CD4-positive, alpha-beta T cell (primary cell): ENCODE measurements at regions not wholly inside any gene's neighbourhood (a gene's known extent, or its start where the extent isn't known, plus 50 kb on each side); places are given as distances from the start of the nearest gene placed in this dataset.

Source experiments
- ATAC-seq: fragments of 200-7000 bp; cut with Tn5 transposase; one replicate; pipeline ENCODE4 v1.10.0; 2022; ENCODE audit warnings: mild to moderate bottlenecking; ENCODE audit not compliant: poor library complexity
- CTCF ChIA-PET: fragments of 350-600 bp; sonication (Branson Sonifier 250); formaldehyde crosslinking; loops from one replicate; lab custom pipeline; 2021; ENCODE audit warnings: antibody characterized with exemption, inconsistent platforms; lab: Charles Lee
- POLR2A ChIA-PET: fragments of 350-600 bp; sonication (Branson Sonifier 250); formaldehyde crosslinking; loops from one replicate; lab custom pipeline; 2021; ENCODE audit warnings: antibody characterized with exemption, inconsistent platforms; lab: Charles Lee
- DNase-seq, 14 experiments: peaks; one replicate each; pipeline ENCODE4 v3.0.0-alpha.2; 2013 to 2020; ENCODE audit warnings: mixed read lengths in 2 of 14
- H3K27ac ChIP-seq, 2 donors: one replicate each; pipeline versions ENCODE4 v1.5.1 to v1.7.0; 2013; ENCODE audit warnings: low read length in 2 of 2, low read depth in 1 of 2, mild to moderate bottlenecking in 1 of 2
- H3K27me3 ChIP-seq, 2 experiments: 1 replicate in 1 of 2; 2 replicates in 1 of 2; pipeline versions ENCODE4 v1.6.1 to v1.7.0; 2013; ENCODE audit warnings: low read length in 2 of 2, control low read depth in 1 of 2, mild to moderate bottlenecking in 1 of 2, moderate library complexity in 1 of 2; ENCODE audit not compliant: insufficient read depth in 2 of 2, control insufficient read depth in 1 of 2
- H3K36me3 ChIP-seq: one replicate; pipeline ENCODE4 v1.6.1; 2013; ENCODE audit warnings: low read length, control low read depth; ENCODE audit not compliant: insufficient read depth
- H3K4me1 ChIP-seq: one replicate; pipeline ENCODE4 v1.6.1; 2013; ENCODE audit warnings: low read length, control low read depth; ENCODE audit not compliant: insufficient read depth
- H3K4me3 ChIP-seq: one replicate; pipeline ENCODE4 v1.5.1; 2013; ENCODE audit warnings: mild to moderate bottlenecking, low read length, moderate library complexity
- H3K9me3 ChIP-seq, 2 experiments: 1 replicate in 1 of 2; 2 replicates in 1 of 2; pipeline versions ENCODE4 v1.6.1 to v1.7.0; 2013; ENCODE audit warnings: low read length in 2 of 2, mild to moderate bottlenecking in 2 of 2, control low read depth in 1 of 2, moderate library complexity in 1 of 2; ENCODE audit not compliant: control insufficient read depth in 1 of 2, insufficient read depth in 1 of 2
- H3K27ac Mint-ChIP-seq: one replicate; pipeline ENCODE4 v1.8.0; 2020; ENCODE audit warnings: mixed read lengths
- H3K27me3 Mint-ChIP-seq: one replicate; pipeline ENCODE4 v1.8.0; 2021; ENCODE audit warnings: mixed read lengths
- H3K36me3 Mint-ChIP-seq: one replicate; pipeline ENCODE4 v1.8.0; 2021; ENCODE audit warnings: low read depth, mixed read lengths
- H3K4me1 Mint-ChIP-seq: one replicate; pipeline ENCODE4 v1.8.0; 2021; ENCODE audit warnings: low read depth, mixed read lengths
- H3K4me3 Mint-ChIP-seq: one replicate; pipeline ENCODE4 v1.8.0; 2020; ENCODE audit warnings: mild to moderate bottlenecking, mixed read lengths
- H3K9me3 Mint-ChIP-seq: one replicate; pipeline ENCODE4 v1.8.0; 2020; ENCODE audit warnings: mixed read lengths
- intact Hi-C, 2 experiments: fragments of 100-400 bp; cut with DNase I in 1 of 2; cut with micrococcal nuclease in 1 of 2; formaldehyde crosslinking; loops; one replicate each; pipeline versions ENCODE4 v1.15.1 to v1.9.0; 2023 to 2025; cut with DNase I, micrococcal nuclease
- TF ChIP-seq, protein P1 (sequence below): fragments of 200-600 bp; IDR thresholded peaks from one replicate; pipeline ENCODE4 v1.8.0; 2022; ENCODE audit warnings: antibody characterized with exemption, mild to moderate bottlenecking

DNA sequence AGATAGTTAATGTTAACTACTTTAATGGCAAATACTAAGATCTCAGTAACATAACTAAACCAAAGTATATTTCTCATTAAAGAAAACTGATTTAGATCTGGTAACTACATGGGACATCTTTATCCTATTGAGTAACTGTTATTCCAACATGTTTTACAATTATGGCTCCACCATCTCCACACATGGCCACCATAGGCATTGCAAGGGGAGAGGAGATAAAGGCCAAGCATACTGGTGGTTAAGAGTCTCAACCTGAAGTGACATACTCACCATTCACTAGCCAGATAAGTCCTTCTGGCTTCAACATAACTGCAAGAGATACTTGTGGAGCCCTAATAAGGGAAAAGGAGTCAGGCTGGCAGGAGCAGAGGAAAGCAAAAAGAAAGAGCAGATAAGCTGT lies 1586.4 kb upstream of the SPRY2 start:
- DNase-seq = no peak

DNA sequence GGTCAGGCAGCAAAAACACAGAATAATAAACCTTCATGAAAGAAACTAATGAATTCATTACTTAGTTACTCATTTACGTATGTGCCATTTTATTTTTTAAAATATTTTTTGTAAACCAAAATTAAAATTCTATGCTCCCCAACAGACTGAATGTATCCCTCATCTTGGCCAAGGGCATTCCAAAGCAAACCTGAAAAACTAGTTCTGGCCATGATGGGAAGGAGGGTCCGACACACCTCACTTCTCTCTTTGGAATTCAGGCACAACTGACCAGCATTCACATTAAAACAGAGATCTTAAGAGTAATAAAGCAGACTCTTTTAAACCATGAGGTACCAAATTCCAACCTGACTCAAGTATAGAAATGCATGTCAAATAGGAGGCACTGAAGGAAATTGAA lies 1576.9 kb upstream of the SPRY2 start:
- no peaks in the 10 kb centered on the region for H3K36me3 ChIP-seq
- H3K4me3 ChIP-seq = no peak overlapping the region
- H3K9me3 ChIP-seq = peaks cover 0 to 5% of the 10 kb centered on the region in 2 experiments
- H3K27ac ChIP-seq = no peak overlapping the region
- ChIA-PET CTCF (no interaction called here), POLR2A (no interaction called here)
- H3K27me3 ChIP-seq = no peaks in the 10 kb centered on the region
- TF ChIP-seq, protein P1, sequence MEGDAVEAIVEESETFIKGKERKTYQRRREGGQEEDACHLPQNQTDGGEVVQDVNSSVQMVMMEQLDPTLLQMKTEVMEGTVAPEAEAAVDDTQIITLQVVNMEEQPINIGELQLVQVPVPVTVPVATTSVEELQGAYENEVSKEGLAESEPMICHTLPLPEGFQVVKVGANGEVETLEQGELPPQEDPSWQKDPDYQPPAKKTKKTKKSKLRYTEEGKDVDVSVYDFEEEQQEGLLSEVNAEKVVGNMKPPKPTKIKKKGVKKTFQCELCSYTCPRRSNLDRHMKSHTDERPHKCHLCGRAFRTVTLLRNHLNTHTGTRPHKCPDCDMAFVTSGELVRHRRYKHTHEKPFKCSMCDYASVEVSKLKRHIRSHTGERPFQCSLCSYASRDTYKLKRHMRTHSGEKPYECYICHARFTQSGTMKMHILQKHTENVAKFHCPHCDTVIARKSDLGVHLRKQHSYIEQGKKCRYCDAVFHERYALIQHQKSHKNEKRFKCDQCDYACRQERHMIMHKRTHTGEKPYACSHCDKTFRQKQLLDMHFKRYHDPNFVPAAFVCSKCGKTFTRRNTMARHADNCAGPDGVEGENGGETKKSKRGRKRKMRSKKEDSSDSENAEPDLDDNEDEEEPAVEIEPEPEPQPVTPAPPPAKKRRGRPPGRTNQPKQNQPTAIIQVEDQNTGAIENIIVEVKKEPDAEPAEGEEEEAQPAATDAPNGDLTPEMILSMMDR = no peak
- no peak overlapping the region for H3K27ac Mint-ChIP-seq
- DNase-seq = no peak
- peaks cover 8% of the 10 kb centered on the region for H3K9me3 Mint-ChIP-seq
- H3K27me3 Mint-ChIP-seq = no peaks in the 10 kb centered on the region
- no peaks in the 10 kb centered on the region for H3K4me1 Mint-ChIP-seq
- ATAC-seq = no peak
- no peak overlapping the region for H3K4me3 Mint-ChIP-seq
- intact Hi-C loops = no loop called here
- H3K36me3 Mint-ChIP-seq = no peaks in the 10 kb centered on the region
- no peaks in the 10 kb centered on the region for H3K4me1 ChIP-seq

More for the DNA sequence above, 1586.4 kb upstream of the SPRY2 start:
- ChIA-PET POLR2A (no interaction called here), CTCF (no interaction called here)
- no peaks in the 10 kb centered on the region for H3K4me1 ChIP-seq
- intact Hi-C loops = no loop called here
- H3K9me3 Mint-ChIP-seq = no peaks in the 10 kb centered on the region
- no peak overlapping the region for H3K27ac ChIP-seq
- no peak for ATAC-seq
- no peaks in the 10 kb centered on the region for H3K27me3 Mint-ChIP-seq
- no peaks in the 10 kb centered on the region for H3K36me3 ChIP-seq
- H3K4me3 Mint-ChIP-seq = no peak overlapping the region
- no peak overlapping the region for H3K4me3 ChIP-seq
- no peaks in the 10 kb centered on the region for H3K4me1 Mint-ChIP-seq
- no peaks in the 10 kb centered on the region for H3K27me3 ChIP-seq
- H3K36me3 Mint-ChIP-seq = no peaks in the 10 kb centered on the region
- H3K9me3 ChIP-seq = no peaks in the 10 kb centered on the region
- H3K27ac Mint-ChIP-seq = no peak overlapping the region
- TF ChIP-seq, protein P1 = no peak

DNA sequence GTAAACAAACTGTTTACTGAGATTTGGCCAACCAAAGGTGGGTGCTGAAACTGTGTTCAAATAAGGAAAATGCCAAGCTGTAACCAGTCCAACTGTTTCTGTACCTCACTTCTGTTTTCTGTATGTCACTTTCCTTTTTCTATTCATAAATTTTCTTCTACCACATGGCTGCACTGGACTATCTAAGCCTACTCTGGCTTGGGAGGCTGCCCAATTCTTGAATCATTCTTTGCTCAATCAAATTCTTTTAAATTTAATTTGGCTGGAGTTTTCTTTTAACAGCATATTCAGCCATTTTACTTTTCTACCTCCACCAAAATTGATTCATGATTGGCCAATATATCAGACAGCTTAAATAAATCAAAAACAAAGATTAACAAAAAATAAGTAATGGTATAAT lies 1575.5 kb upstream of the SPRY2 start:
- peaks cover 0 to 11% of the 10 kb centered on the region in 2 experiments for H3K9me3 ChIP-seq
- H3K4me1 Mint-ChIP-seq = no peaks in the 10 kb centered on the region
- DNase-seq (no peak), ATAC-seq (no peak)
- intact Hi-C loops = no loop called here
- H3K9me3 Mint-ChIP-seq = peaks cover 12% of the 10 kb centered on the region
- H3K4me1 ChIP-seq = no peaks in the 10 kb centered on the region
- H3K36me3 ChIP-seq = no peaks in the 10 kb centered on the region
- no peaks in the 10 kb centered on the region for H3K36me3 Mint-ChIP-seq
- no peaks in the 10 kb centered on the region for H3K27me3 Mint-ChIP-seq
- H3K27me3 ChIP-seq = no peaks in the 10 kb centered on the region
- no peak overlapping the region for H3K4me3 ChIP-seq
- ChIA-PET CTCF (no interaction called here), POLR2A (no interaction called here)
- TF ChIP-seq, protein P1 = no peak
- H3K27ac ChIP-seq = no peak overlapping the region
- H3K4me3 Mint-ChIP-seq = no peak overlapping the region
- no peak overlapping the region for H3K27ac Mint-ChIP-seq
